ENCODE measurements at regions not wholly inside any gene's neighbourhood (a gene's known extent, or its start where the extent isn't known, plus 50 kb on each side); places are given as distances from the start of the nearest gene placed in this dataset.

DNA sequence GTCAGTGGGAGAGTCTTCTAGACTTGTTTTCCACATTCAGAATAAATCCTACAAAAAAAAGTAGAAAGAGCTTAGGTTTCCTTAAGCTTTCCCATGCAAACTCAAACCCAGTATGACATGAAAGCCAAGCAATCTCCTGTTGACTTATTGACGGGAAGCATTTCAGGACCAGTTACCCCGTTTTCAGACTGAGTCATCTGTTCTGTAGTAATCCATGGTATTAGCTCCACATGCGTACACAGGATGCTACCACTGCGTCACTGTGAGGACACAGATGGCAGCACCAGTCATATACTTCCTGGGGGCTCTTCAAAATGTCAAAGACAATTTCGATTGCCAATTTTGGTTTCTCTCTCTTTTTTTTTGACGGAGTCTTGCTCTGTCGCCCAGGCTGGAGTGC, 224.9 kb upstream of the MAD2L1 start:
- TF ChIP-seq, protein P1, sequence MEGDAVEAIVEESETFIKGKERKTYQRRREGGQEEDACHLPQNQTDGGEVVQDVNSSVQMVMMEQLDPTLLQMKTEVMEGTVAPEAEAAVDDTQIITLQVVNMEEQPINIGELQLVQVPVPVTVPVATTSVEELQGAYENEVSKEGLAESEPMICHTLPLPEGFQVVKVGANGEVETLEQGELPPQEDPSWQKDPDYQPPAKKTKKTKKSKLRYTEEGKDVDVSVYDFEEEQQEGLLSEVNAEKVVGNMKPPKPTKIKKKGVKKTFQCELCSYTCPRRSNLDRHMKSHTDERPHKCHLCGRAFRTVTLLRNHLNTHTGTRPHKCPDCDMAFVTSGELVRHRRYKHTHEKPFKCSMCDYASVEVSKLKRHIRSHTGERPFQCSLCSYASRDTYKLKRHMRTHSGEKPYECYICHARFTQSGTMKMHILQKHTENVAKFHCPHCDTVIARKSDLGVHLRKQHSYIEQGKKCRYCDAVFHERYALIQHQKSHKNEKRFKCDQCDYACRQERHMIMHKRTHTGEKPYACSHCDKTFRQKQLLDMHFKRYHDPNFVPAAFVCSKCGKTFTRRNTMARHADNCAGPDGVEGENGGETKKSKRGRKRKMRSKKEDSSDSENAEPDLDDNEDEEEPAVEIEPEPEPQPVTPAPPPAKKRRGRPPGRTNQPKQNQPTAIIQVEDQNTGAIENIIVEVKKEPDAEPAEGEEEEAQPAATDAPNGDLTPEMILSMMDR (IDR thresholded peaks at IDR 0.05) = no peak
- no peak overlapping the region for H3K4me3 Mint-ChIP-seq
- H3K27ac ChIP-seq (ENCODE audit: low read depth in 1 of 2, low read length in 2 of 2) = no peak overlapping the region
- H3K4me1 ChIP-seq (ENCODE audit: control insufficient read depth in 1 of 2, insufficient read depth in 2 of 2, low read length in 2 of 2) = no peaks in the 10 kb centered on the region
- H3K4me1 Mint-ChIP-seq = no peaks in the 10 kb centered on the region
- no peak overlapping the region for H3K27ac Mint-ChIP-seq
- no peaks in the 10 kb centered on the region for H4K20me1 ChIP-seq (ENCODE audit: insufficient read depth, low read length)
- DNase-seq = no peak
- no peaks in the 10 kb centered on the region for H3K79me2 ChIP-seq (ENCODE audit: insufficient read depth, low read length)
- H3K27me3 Mint-ChIP-seq (ENCODE audit: low read depth in 3 of 3) = no peaks in the 10 kb centered on the region
- no peak overlapping the region for H2AFZ ChIP-seq (ENCODE audit: insufficient read depth, low read depth, low read length, poor library complexity, severe bottlenecking)
- no peaks in the 10 kb centered on the region for H3K27me3 ChIP-seq (ENCODE audit: control insufficient read depth in 2 of 2, insufficient read depth in 2 of 2, low read length in 2 of 2)
- no peak overlapping the region for H3K4me2 ChIP-seq (replicated peaks; ENCODE audit: extremely low read depth, low read length, poor library complexity, severe bottlenecking)
- intact Hi-C loops (cut with micrococcal nuclease) = no loop called here
- H3K36me3 ChIP-seq (replicated peaks in 1 of 2; ENCODE audit: control insufficient read depth in 1 of 2, insufficient read depth in 2 of 2, low read length in 2 of 2) = no peaks in the 10 kb centered on the region
- no peaks in the 10 kb centered on the region for H3K36me3 Mint-ChIP-seq
- no peak overlapping the region for H3K4me3 ChIP-seq (replicated peaks in 1 of 3; ENCODE audit: low read depth in 2 of 3, low read length in 3 of 3)
- H3K9ac ChIP-seq (ENCODE audit: insufficient read depth, low read length, poor library complexity, severe bottlenecking) = no peak overlapping the region
- H3K9me3 Mint-ChIP-seq = peaks cover 0 to 4% (median 0%) of the 10 kb centered on the region in 7 donors
- whole genome bisulfite sequencing (ENCODE audit: insufficient coverage) = 93% methylated on average over 2 of the region's 7 CpGs
- no peaks in the 10 kb centered on the region for H3K9me3 ChIP-seq (replicated peaks in 1 of 2; ENCODE audit: control insufficient read depth in 1 of 2, insufficient read depth in 1 of 2, low read length in 2 of 2)

DNA sequence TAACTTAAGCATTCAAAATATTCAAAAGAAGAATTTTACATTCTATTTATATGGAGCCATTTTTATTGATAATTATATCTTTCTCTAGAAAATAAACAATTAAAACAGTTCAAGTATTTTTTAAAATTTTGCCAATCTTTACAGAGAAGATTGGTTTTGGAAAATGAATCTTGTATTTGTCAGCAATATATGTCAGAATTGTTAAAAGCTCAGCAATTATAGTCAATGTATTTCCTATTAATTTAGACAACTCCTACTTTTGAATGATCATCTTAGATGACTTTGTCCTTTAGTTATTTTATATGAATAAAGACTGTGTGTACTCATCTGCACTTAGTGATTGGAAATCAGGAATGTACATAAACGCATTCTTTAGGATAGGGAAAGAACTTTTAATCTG, 223.9 kb upstream of the MAD2L1 start:
- Mint-ChIP-seq H3K36me3 (no peaks in the 10 kb centered on the region), H3K4me1 (no peaks in the 10 kb centered on the region), H3K4me3 (no peak overlapping the region), H3K27me3 (ENCODE audit: low read depth in 3 of 3) (no peaks in the 10 kb centered on the region), H3K9me3 (peaks cover 0 to 4% (median 0%) of the 10 kb centered on the region in 7 donors), H3K27ac (no peak overlapping the region)
- no peak overlapping the region for H3K27ac ChIP-seq (ENCODE audit: low read depth in 1 of 2, low read length in 2 of 2)
- no peak overlapping the region for H3K9ac ChIP-seq (ENCODE audit: insufficient read depth, low read length, poor library complexity, severe bottlenecking)
- 88% methylated on average over 1 of the region's 1 CpG for WGBS (ENCODE audit: insufficient coverage)
- H3K79me2 ChIP-seq (ENCODE audit: insufficient read depth, low read length) = no peaks in the 10 kb centered on the region
- no peak overlapping the region for H3K4me3 ChIP-seq (replicated peaks in 1 of 3; ENCODE audit: low read depth in 2 of 3, low read length in 3 of 3)
- intact Hi-C loops (cut with micrococcal nuclease) = no loop called here
- H4K20me1 ChIP-seq (ENCODE audit: insufficient read depth, low read length) = no peaks in the 10 kb centered on the region
- DNase-seq = no peak
- no peaks in the 10 kb centered on the region for H3K9me3 ChIP-seq (replicated peaks in 1 of 2; ENCODE audit: control insufficient read depth in 1 of 2, insufficient read depth in 1 of 2, low read length in 2 of 2)
- no peaks in the 10 kb centered on the region for H3K36me3 ChIP-seq (replicated peaks in 1 of 2; ENCODE audit: control insufficient read depth in 1 of 2, insufficient read depth in 2 of 2, low read length in 2 of 2)
- H3K4me1 ChIP-seq (ENCODE audit: control insufficient read depth in 1 of 2, insufficient read depth in 2 of 2, low read length in 2 of 2) = no peaks in the 10 kb centered on the region
- TF ChIP-seq, protein P1 (IDR thresholded peaks at IDR 0.05) = no peak
- no peaks in the 10 kb centered on the region for H3K27me3 ChIP-seq (ENCODE audit: control insufficient read depth in 2 of 2, insufficient read depth in 2 of 2, low read length in 2 of 2)
- no peak overlapping the region for H3K4me2 ChIP-seq (replicated peaks; ENCODE audit: extremely low read depth, low read length, poor library complexity, severe bottlenecking)
- no peak overlapping the region for H2AFZ ChIP-seq (ENCODE audit: insufficient read depth, low read depth, low read length, poor library complexity, severe bottlenecking)
